Caki2 (cell line): ENCODE measurements at regions not wholly inside any gene's neighbourhood (a gene's known extent, or its start where the extent isn't known, plus 50 kb on each side); places are given as distances from the start of the nearest gene placed in this dataset.
A peak's percentile ranks its signal among the peaks of the same experiment; 100 is the strongest.
"Not testable (repeated sequence)": the region's sequence is repeated elsewhere in the genome, so short reads cannot be mapped to it uniquely, and the experiment has no call there.

Experiments used
- DNase-seq: peaks from one replicate; pipeline ENCODE4 v3.0.0-alpha.2; 2015; ENCODE audit warnings: low read depth
- in situ Hi-C: cut with HindIII; loops from 2 replicates; pipeline ENCODE4 v1.10.0; 2016; ENCODE audit warnings: low sequenced_read_pairs, low pct_unique_long_range_greater_than_20kb, mixed read lengths

- in situ Hi-C loops, result no loop called here
Observed at GRCh38 chr7:41448104-41448503, 254.8 kb downstream of the INHBA start.

DNA sequence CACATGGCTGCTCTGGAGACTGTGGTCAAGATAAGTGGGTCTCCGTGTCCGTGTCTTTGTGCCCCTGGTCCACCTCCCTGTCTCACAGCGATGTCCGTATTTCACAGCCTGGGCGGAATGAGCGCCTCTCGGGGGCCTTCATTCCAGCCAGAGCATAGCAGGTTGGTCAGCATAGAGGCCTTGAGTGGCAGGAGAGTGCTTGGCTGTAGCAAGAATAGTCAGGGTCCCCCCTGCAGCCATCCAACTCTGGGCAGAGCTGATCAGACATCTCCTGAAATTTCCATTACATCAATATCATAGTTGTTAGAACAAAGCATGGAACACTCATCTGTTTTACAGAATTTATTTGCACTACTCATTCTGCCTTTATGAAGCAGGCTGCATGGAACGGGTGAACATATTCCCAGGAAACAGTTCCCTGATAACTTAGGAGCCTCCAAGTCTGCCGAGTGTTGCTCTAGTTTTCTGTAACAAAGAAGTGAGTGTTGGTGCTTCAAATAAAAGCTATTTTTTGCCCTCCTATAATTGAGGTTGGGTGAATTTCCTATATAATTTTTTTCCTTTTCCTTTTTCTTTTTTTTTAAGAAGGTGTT, 255.3 kb downstream of the INHBA start:
- DNase-seq, result no peak
- in situ Hi-C loops, result no loop called here

More at GRCh38 chr7:41448104-41448503, 254.8 kb downstream of the INHBA start:
- DNase-seq, result no peak

DNA sequence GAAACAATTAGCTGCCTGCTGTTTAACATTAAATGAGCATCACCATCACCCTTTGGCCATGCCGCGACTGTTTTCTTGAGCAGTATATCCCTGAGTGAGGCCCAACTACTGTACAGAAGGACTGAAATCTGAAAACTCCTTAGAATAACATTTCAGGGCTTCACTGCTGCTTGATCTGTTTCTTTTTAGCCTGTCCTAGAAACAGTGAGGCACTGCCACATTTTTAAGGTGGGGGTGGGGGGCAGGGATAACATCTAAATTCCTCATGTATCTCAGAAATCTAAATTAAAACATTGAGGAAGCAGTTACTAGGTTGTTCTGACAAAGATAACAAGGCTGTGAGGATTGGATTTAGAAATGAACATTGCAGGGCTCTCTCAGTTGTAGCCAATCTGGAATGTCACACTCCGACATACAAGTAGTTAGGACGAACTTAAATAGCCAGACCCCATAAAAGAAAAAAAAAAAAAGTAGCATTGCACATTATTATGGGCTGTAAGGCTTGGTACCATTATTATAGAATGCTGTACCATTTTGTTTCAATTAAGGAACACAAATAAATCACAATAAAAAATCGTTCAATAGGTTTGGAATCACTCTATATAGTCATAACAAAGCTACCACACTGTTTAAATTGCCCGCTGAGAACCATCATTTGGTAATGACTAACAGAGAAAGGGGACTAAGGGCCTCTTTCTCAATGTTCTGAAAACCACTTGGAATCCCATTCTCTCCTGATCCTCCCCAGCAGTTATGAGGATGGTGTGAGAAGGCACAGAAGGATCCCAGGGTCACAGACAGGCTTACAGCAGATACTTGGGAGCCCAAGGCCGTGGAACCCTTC, 256.1 kb downstream of the INHBA start:
- in situ Hi-C loops, result no loop called here
- no peak for DNase-seq

DNA sequence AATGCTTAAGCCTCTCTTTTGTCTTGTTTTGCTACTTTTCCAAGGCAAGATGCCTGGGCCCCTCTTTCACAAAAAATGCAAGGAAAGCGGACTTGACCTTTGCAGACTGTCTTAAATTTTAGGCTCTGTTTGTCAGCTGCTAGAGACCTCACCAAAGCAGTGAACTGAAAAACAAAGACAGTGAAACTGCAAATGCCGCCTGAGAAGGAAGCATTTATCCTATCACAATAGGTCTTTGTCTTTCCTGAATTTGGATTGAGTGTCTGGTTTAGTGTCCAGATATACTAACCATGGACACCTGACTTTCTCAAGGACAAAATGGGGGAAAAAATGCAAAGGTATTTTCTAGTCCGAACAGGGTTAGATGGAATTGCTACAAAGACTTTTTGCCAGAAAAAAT, 256.9 kb downstream of the INHBA start:
- DNase-seq, result no peak
- in situ Hi-C loops, result no loop called here

GRCh38 chr7:41445432-41445831, 257.5 kb downstream of the INHBA start:
- no peak for DNase-seq
- in situ Hi-C loops, result no loop called here

- in situ Hi-C loops, result no loop called here
- DNase-seq, result no peak
Observed at GRCh38 chr7:41439515-41439879, 263.4 kb downstream of the INHBA start.

DNA sequence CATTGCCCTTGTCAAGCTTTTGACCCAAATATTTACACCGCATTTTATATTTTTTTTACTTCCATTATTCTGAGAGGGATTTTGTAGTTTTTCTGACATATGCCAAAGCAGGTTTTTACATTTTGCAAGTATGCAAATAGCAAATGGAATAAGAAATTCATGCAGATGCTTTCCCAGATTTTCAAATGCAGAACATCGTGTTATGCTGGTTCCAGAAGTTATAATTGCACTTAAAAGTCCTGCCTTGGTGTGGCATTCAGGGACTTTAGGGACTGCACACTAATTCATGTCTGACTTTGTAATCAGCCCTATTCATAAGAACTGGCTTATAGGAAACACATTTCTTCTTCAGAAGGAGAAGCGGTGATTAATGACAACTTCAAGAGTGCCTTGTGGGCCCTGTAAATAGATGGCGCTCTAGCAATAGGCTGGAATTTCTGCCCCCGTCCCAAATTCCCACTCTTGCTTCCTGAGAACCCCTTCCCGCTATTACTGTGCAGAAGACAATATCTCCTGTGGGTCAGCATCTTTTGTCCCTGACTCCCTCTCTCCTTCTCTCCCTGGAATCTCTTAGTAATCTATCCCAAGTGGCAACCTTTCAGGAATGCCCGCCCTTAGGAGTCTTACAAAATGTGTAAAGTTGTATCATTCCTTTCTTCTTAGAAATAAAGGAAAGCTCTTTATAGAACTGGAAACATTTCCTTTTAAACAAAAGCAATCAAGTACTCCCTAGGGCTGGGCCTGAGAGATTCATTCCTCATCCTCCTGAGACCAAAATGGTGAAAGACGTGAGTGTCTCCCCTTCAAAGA, 264.0 kb downstream of the INHBA start:
- no peak for DNase-seq
- in situ Hi-C loops, result no loop called here

- in situ Hi-C loops, result no loop called here
- peak; percentile 19 for DNase-seq
Observed at GRCh38 chr7:41437257-41438196, 265.4 kb downstream of the INHBA start.

- in situ Hi-C loops, result no loop called here
- DNase-seq, result peak; percentile 3
Observed at GRCh38 chr7:41436139-41436538, 266.8 kb downstream of the INHBA start.

GRCh38 chr7:41435020-41435419, 267.9 kb downstream of the INHBA start:
- DNase-seq, in situ Hi-C loops: not testable (repeated sequence)

GRCh38 chr7:41431671-41432070, 271.2 kb downstream of the INHBA start:
- DNase-seq, result no peak
- in situ Hi-C loops, result no loop called here

DNA sequence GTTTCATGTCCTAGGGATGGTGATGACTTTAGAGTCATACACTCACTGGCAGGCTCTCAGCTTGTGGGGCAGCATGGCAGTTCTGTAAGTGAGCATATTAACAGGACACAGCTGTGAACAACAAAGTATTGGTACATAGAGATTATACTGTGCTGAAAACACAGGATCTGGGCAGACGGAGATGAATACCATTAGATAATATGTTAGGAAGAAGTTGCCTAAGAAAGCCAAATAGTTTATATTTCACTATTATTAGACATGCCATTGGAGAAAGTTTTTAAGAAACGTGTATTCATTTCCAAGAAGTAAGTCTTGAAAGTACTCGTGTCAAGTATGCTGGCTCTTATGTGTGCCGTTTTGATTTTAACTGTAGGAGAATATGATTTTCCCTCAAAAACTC, 274.5 kb downstream of the INHBA start:
- no peak for DNase-seq

DNA sequence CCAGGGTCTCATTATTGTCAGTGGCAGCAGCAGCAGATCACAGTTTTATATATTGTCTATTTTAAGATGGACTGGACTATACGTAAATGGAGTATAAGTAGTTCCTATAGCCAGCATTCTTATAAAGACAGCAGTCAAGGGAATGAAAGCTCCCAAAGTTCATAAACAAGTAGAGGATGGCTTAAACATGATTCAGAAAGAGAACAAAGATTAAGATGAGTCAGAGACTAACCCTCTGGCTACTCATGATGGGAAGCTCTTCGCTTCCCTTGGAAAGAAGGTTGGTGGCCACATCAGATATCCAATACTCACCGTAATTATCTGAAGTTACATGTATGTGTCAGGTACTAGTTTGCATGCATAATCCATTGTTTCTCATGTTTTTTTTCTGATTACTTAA, 277.0 kb downstream of the INHBA start:
- DNase-seq, result no peak
- in situ Hi-C loops, result no loop called here

More for the DNA sequence above, 274.5 kb downstream of the INHBA start:
- in situ Hi-C loops, result no loop called here

GRCh38 chr7:41421056-41421455, 281.8 kb downstream of the INHBA start:
- in situ Hi-C loops, result no loop called here
- DNase-seq, result no peak

DNA sequence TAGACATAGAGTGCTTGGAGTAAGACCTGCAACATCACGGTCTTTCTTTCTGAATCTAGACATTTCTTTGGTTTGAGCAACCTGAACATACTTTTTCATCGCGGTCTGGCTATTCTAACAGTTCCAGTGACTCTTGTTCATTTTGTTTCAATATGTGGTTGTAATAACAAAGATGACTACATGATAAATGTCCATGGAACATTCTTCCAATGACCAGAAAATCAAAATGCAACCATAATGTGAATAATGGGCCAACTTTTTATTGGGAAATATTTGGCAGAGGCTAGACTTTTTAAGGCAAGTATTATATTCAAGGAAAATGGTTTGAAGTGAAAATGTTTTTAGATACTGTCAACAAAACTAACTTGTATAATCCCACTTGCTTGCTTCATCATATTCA, 282.5 kb downstream of the INHBA start:
- no peak for DNase-seq
- in situ Hi-C loops, result no loop called here

DNA sequence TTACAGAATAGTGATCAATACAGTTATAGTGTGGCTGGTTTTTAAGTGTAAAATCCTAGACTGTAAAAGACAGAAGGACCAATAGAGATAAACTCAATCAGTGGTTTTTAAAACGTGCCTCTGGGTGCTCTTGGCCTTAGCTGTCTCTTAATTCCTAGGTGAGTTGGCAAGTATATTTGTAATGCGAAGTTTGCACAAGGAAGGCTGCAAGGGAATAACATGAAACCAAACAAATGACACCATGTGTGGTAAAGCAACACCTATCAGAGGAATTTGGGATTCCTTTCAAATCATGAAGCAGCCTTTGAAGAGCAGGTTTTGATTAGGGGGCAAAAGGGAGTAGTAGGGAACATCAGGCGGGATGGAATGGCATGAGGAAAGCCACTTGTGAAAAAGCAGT, 284.6 kb downstream of the INHBA start:
- no peak for DNase-seq
- in situ Hi-C loops, result no loop called here

DNA sequence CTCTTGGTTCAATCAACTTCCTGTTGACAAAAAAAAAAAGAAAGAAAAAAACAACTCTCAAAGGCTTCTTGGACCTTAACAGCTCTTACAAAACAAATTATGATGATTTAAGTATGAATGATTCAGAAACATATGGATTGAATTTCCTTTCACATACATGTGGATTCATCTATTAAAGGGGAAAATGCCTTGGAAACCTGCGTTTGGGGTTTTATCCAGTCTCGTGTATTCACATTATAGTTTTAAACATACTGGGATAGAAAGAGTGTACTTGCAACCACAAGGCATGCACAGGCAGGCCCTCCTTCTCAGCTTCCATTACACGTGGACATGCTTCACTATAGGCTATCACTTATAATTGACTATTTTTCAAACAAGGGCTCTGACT, 286.7 kb downstream of the INHBA start:
- no peak for DNase-seq
- in situ Hi-C loops, result no loop called here

- no peak for DNase-seq
- in situ Hi-C loops, result no loop called here
Observed at GRCh38 chr7:41415471-41416207, 287.3 kb downstream of the INHBA start.
